GM23338 (cell line): ENCODE measurements at regions not wholly inside any gene's neighbourhood (a gene's known extent, or its start where the extent isn't known, plus 50 kb on each side); places are given as distances from the start of the nearest gene placed in this dataset.

Experiments used
- ATAC-seq: fragments of 200-7000 bp; cut with Tn5 transposase; 3 replicates; pipeline ENCODE4 v1.9.1; 2020
- DNase-seq: peaks from one replicate; pipeline ENCODE4 v3.0.0-alpha.2; 2015; ENCODE audit warnings: low spot score
- H2AFZ ChIP-seq: fragments of 200-600 bp; sonication (generic); 2 replicates; pipeline ENCODE4 v1.8.0; 2016; ENCODE audit warnings: antibody characterized with exemption, mild to moderate bottlenecking, moderate library complexity
- H3F3A ChIP-seq: fragments of 200-600 bp; sonication (generic); replicated peaks from 2 replicates; pipeline ENCODE4 v1.8.0; 2017; ENCODE audit warnings: antibody characterized with exemption, mixed run types, low read depth
- H3K27ac ChIP-seq: fragments of 200-600 bp; sonication (generic); 2 replicates; pipeline ENCODE4 v1.6.1; 2016; ENCODE audit warnings: low read depth
- H3K27me3 ChIP-seq: fragments of 200-600 bp; sonication (generic); 2 replicates; pipeline ENCODE4 v1.8.0; 2016; ENCODE audit warnings: mild to moderate bottlenecking, mixed run types, moderate library complexity; ENCODE audit not compliant: insufficient read depth
- H3K36me3 ChIP-seq: fragments of 200-600 bp; sonication (generic); 2 replicates; pipeline ENCODE4 v1.8.0; 2016; ENCODE audit warnings: mild to moderate bottlenecking; ENCODE audit not compliant: insufficient read depth
- H3K4me1 ChIP-seq: fragments of 200-600 bp; sonication (generic); 2 replicates; pipeline ENCODE4 v1.8.0; 2016; ENCODE audit warnings: mild to moderate bottlenecking, moderate library complexity; ENCODE audit not compliant: insufficient read depth
- H3K4me2 ChIP-seq: fragments of 200-600 bp; sonication (generic); 2 replicates; pipeline ENCODE4 v1.7.1; 2017; ENCODE audit warnings: mixed run types
- H3K4me3 ChIP-seq: fragments of 200-600 bp; sonication (generic); 2 replicates; pipeline ENCODE4 v1.6.1; 2016; ENCODE audit warnings: mixed run types
- H3K79me2 ChIP-seq: fragments of 200-600 bp; sonication (generic); replicated peaks from 2 replicates; pipeline ENCODE4 v1.8.0; 2017; ENCODE audit warnings: mild to moderate bottlenecking; ENCODE audit not compliant: insufficient read depth
- H3K9me2 ChIP-seq: fragments of 200-600 bp; sonication (generic); 2 replicates; pipeline ENCODE4 v1.8.0; 2017; ENCODE audit not compliant: insufficient read depth
- H4K20me1 ChIP-seq: fragments of 200-600 bp; sonication (generic); replicated peaks from 2 replicates; pipeline ENCODE4 v1.8.0; 2017; ENCODE audit warnings: mild to moderate bottlenecking; ENCODE audit not compliant: insufficient read depth
- H3K27ac Mint-ChIP-seq: 2 replicates; pipeline ENCODE4 v1.8.0; 2020; ENCODE audit warnings: inconsistent platforms, mild to moderate bottlenecking, moderate library complexity, mixed read lengths
- H3K27me3 Mint-ChIP-seq: 3 replicates; pipeline ENCODE4 v1.8.0; 2022; ENCODE audit warnings: low read depth, mild to moderate bottlenecking, moderate library complexity, mixed read lengths, inconsistent platforms; ENCODE audit not compliant: insufficient read depth, poor library complexity
- H3K36me3 Mint-ChIP-seq: 3 replicates; pipeline ENCODE4 v1.8.0; 2021; ENCODE audit warnings: low read depth, mild to moderate bottlenecking, inconsistent platforms, moderate library complexity, mixed read lengths
- H3K4me1 Mint-ChIP-seq: 3 replicates; pipeline ENCODE4 v1.8.0; 2020; ENCODE audit warnings: mild to moderate bottlenecking, inconsistent platforms, mixed read lengths
- H3K4me3 Mint-ChIP-seq: 3 replicates; pipeline ENCODE4 v1.8.0; 2021; ENCODE audit warnings: moderate library complexity, mild to moderate bottlenecking, inconsistent platforms, mixed read lengths
- H3K9me3 Mint-ChIP-seq: 3 replicates; pipeline ENCODE4 v1.8.0; 2020; ENCODE audit warnings: moderate library complexity, mild to moderate bottlenecking, inconsistent platforms, mixed read lengths
- CREB1 ChIP-seq: fragments of 250-450 bp; sonication (Bioruptor Pico); IDR thresholded peaks from 2 replicates; pipeline ENCODE4 v1.5.0; 2020; ENCODE audit warnings: low read depth, mild to moderate bottlenecking, moderate library complexity
- CTCF ChIP-seq, 2 experiments: fragments of 200-600 bp in 1 of 2; sonication (generic) in 1 of 2; conservative IDR thresholded peaks; 2 replicates each; pipeline versions ENCODE4 v1.5.1 to v1.6.1; 2016 to 2017; ENCODE audit warnings: antibody characterized with exemption in 2 of 2, low read depth in 2 of 2, mild to moderate bottlenecking in 2 of 2, moderate library complexity in 1 of 2
- EZH2 ChIP-seq: fragments of 200-600 bp; sonication (generic); IDR thresholded peaks from one replicate; pipeline ENCODE4 v1.8.0; 2017; ENCODE audit warnings: antibody characterized with exemption, mild to moderate bottlenecking, low read depth; ENCODE audit not compliant: unreplicated experiment
- EZH2phosphoT487 ChIP-seq: fragments of 200-600 bp; sonication (generic); IDR thresholded peaks from one replicate; pipeline ENCODE4 v1.8.1; 2018; ENCODE audit warnings: antibody characterized with exemption; ENCODE audit not compliant: unreplicated experiment
- NANOG ChIP-seq: IDR thresholded peaks from 2 replicates; pipeline ENCODE4 v1.6.1; 2016; ENCODE audit warnings: antibody characterized with exemption, borderline replicate concordance
- POLR2AphosphoS5 ChIP-seq: IDR thresholded peaks from 2 replicates; pipeline ENCODE4 v1.6.1; 2016; ENCODE audit warnings: antibody characterized with exemption, low read depth
- REST ChIP-seq: IDR thresholded peaks from one replicate; pipeline ENCODE4 v1.6.1; 2018; ENCODE audit warnings: antibody characterized with exemption; ENCODE audit not compliant: unreplicated experiment
- STAT1 ChIP-seq: IDR thresholded peaks from one replicate; pipeline ENCODE4 v1.6.1; 2016; ENCODE audit warnings: antibody characterized with exemption; ENCODE audit not compliant: unreplicated experiment
- ZNF114 ChIP-seq: fragments of 250-450 bp; sonication (Bioruptor Pico); IDR thresholded peaks from 2 replicates; pipeline ENCODE4 v1.5.0; 2020; ENCODE audit warnings: mild to moderate bottlenecking, moderate library complexity
- ZNF331 ChIP-seq: fragments of 250-450 bp; sonication (Bioruptor Pico); IDR thresholded peaks from 2 replicates; pipeline ENCODE4 v1.5.0; 2020; ENCODE audit warnings: low read depth, mild to moderate bottlenecking, moderate library complexity

DNA sequence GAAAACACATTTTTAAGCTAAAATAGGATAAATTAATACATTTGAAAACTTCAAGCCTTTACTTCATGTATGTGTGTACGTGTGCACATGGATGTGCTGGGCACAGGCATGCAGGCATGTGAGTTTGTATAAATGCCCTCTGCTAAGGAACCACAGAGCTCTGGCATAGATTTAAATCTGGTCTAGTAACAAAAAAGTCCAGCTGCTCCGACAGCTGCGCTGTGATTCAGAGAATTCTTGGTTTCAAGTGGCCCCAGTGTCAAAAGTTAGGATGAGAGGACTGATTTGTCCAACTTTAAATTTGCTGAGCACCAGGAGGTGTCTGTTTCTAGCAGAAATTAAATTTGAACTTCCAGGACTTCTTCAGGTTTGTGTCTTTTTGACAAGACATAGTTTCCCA is 203.7 kb upstream of the TUT7 start (continued):
- TF ChIP-seq REST (no peak), ZNF331 (no peak), STAT1 (no peak), CREB1 (CRISPR knock-in tag) (no peak), NANOG (no peak)

GRCh38 chr9:86557063-86557766 is 203.0 kb upstream of the TUT7 start:
- no peaks in the 10 kb centered on the region for H3K27me3 ChIP-seq
- Mint-ChIP-seq H3K27ac (no peak overlapping the region), H3K4me3 (no peak overlapping the region), H3K27me3 (peaks cover 2% of the 10 kb centered on the region), H3K36me3 (no peaks in the 10 kb centered on the region), H3K9me3 (no peaks in the 10 kb centered on the region), H3K4me1 (peaks cover 4% of the 10 kb centered on the region; the same call in 2 of the 3 replicates)
- DNase-seq (no peak), ATAC-seq (peak; percentile 45)
- no peak overlapping the region for H2AFZ ChIP-seq
- no peaks in the 10 kb centered on the region for H4K20me1 ChIP-seq
- 0 out of 2 replicates have a peak, but pooled peaks cover 3% of the 10 kb centered on the region for H3K4me1 ChIP-seq
- H3K4me3 ChIP-seq, result no peak overlapping the region
- H3K79me2 ChIP-seq, result no peaks in the 10 kb centered on the region
- H3K4me2 ChIP-seq, result no peak overlapping the region
- no peaks in the 10 kb centered on the region for H3K36me3 ChIP-seq
- H3F3A ChIP-seq, result no peaks in the 10 kb centered on the region
- H3K27ac ChIP-seq, result no peak overlapping the region
- H3K9me2 ChIP-seq, result 0 out of 2 replicates have a peak, but pooled peaks cover 6% of the 10 kb centered on the region
- no peak for TF ChIP-seq POLR2AphosphoS5
- no peak for TF ChIP-seq CTCF (conservative IDR thresholded peaks at IDR 0.05; ENCODE audit: low read depth in 2 of 2)
- no peak for TF ChIP-seq CREB1 (CRISPR knock-in tag)
- TF ChIP-seq STAT1, result no peak
- TF ChIP-seq REST, result no peak
- TF ChIP-seq EZH2, result no peak
- TF ChIP-seq EZH2phosphoT487, result no peak
- no peak for TF ChIP-seq ZNF114 (CRISPR knock-in tag)
- no peak for TF ChIP-seq ZNF331
